GM18907 (cell line): ENCODE measurements at regions not wholly inside any gene's neighbourhood (a gene's known extent, or its start where the extent isn't known, plus 50 kb on each side); places are given as distances from the start of the nearest gene placed in this dataset.
"Not testable (repeated sequence)": the region's sequence is repeated elsewhere in the genome, so short reads cannot be mapped to it uniquely, and the experiment has no call there.

Experiments used
- ATAC-seq: cut with Tn5 transposase; IDR thresholded peaks from one replicate; pipeline ENCODE4 v1.9.1; 2021; ENCODE audit warnings: mild to moderate bottlenecking, moderate library complexity; ENCODE audit not compliant: unreplicated experiment

DNA sequence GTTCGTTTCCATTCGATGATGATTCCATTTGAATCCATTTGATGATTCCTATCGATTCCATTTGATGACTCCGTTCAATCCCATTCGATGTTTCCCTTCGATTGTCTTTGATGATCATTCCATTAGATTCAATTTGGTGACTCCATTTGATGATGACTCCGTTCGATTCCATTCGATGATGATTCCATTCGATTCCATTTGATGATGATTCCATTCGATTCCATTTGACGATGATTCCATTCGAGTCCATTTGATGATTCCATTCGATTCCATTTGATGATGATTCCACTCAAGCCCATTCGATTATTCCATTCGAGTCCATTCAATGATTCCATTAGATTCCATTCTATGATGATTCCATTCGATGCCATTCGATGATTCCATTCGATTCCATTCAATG is 2730.6 kb downstream of the RPIA start:
- ATAC-seq: not testable (repeated sequence)

DNA sequence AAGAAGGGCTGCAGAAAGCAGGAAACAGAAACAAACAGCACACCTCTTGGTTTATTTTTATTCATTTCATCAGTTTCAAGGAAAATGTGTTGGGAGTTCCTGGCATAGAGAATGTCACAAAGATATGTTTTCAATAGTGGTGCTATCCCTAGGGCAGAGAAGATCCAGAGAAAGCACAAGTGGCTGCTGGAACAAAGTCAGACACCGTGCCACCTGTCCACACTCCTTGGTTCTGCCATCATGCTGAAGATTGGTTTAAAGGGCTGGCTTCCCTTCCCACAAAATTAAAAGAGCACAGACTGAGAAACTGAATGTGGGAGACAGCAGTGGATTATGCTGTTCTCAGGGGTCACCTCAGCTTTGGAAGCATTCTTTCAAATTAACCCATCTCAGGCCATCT is 2735.7 kb downstream of the RPIA start:
- ATAC-seq: not testable (repeated sequence)

DNA sequence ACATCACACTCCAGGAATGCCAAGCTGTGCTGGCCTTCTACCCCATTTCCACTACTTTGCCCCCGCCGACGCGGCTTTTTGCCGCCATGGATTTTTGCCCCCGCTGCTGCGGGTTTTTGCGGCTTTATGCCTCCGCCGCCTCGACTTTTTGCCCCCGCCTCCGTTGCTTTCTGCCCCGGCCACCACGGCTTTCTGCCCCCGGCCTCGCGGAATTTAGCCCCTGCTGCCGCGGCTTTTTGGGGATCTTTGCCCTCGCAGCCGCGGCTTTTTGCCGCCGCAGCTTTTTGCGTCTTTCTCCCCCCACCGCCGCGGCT is 2750.4 kb downstream of the RPIA start:
- not testable (repeated sequence) for ATAC-seq

GRCh38 chr2:91442246-91442905 is 2750.9 kb downstream of the RPIA start:
- no peak for ATAC-seq

DNA sequence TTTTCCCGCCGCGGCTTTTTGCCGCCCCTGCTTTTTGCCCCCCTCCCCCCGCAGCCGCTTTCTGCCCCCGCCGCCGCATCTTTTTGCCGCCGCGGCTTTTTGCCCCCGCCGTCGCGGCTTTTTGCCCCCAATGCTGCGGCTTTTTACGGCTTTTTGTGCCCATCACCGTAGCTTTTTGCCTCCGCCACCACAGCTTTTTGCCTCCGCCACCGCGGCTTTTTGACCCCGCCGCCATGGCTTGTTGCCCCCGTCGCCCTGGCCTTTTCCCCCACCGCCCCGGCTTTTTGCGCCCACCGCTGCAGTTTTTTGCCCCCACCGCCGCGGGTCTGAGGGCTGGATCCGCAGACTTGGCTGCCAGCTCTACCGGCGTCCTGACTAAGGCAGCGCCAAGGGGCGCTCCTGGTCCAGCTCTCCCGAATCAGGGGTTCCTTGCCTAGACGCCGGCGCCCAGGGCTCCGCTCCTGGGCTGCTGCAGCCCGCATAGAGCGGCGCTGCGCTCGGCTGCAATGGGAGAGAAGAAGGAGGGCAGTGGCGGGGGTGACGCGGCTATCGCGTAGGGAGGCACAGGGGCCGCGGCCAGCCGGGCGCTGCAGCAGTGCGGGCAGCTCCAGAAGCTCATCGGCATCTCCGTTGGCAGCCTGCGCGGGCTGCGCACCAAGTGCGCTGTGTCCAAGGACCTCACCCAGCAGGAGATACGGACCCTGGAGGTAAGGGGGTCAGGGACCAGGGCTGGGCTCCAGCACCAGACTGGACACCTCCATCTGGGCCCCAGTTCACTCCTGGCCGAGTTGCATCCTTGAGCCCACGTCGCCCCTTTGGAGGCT is 2751.6 kb downstream of the RPIA start:
- ATAC-seq: not testable (repeated sequence)

- not testable (repeated sequence) for ATAC-seq
Measured at GRCh38 chr2:91443730-91444115, 2752.2 kb downstream of the RPIA start.

- ATAC-seq: not testable (repeated sequence)
Measured at GRCh38 chr2:91445705-91446104, 2754.2 kb downstream of the RPIA start.

DNA sequence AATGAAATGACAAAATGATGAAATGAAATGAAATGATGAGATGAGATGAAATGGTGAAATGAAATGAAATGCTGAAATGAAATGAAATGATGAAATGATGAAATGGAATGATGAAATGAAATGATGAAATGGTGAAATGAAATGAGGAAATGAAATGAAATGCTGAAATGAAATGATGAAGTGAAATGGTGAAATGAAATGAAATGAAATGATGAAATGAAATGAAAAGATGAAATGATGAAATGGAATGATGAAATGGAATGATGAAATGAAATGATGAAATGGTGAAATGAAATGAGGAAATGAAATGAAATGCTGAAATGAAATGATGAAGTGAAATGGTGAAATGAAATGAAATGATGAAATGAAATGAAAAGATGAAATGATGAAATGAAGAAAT is 2755.0 kb downstream of the RPIA start:
- ATAC-seq: not testable (repeated sequence)

DNA sequence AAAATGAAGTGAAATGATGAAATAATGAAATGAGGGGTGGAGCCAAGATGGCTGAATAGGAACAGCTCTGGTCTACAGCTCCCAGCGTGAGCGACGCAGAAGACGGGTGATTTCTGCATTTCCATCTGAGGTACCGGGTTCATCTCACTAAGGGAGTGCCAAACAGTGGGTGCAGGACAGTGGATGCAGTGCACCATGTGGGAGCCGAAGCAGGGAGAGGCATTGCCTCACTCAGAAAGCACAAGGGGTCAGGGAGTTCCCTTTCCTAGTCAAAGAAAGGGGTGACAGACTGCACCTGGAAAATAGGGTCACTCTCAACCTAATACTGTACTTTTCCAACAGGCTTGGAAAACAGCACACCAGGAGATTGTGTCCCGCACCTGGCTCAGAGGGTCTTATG is 2755.4 kb downstream of the RPIA start:
- ATAC-seq: not testable (repeated sequence)

GRCh38 chr2:91447508-91447907 is 2756.0 kb downstream of the RPIA start:
- ATAC-seq: not testable (repeated sequence)

DNA sequence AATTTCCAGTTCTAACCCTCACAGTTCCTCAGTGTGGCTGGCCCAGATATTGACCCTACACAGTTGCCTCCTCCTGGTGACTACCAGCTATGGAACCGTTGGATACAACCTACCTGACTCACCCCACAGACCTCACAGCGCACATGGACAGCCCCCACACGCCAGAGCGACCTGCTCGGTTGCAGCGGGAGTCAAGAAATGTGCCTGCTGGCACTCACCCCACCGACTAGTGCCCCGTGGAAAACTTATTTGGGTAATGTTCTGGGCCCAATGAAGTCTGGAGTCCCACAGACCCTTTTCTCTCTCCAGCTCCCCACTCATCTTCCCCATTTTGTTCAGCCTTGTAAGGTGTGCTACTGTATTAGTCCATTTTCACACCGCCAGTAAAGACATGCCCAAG is 2770.8 kb downstream of the RPIA start:
- ATAC-seq: not testable (repeated sequence)

DNA sequence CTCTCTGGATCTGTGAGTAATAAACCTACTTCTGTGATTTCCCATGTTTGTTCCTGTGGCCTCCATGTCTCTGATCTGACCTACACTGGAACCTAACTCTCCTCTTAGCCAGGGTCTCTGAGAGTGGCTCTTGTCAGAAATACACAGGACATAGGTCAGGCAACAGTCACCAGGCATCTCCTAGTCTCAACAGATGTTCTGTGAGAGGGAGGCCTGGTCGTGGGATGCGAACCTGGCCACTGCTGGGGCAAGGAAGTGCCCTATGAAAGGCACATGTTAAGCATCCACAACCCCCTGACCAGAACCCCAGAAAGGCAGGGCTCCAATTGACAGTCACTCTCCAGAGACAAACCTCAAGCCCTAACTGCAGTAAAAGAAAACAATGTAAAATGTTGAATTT is 2771.5 kb downstream of the RPIA start:
- ATAC-seq: not testable (repeated sequence)

DNA sequence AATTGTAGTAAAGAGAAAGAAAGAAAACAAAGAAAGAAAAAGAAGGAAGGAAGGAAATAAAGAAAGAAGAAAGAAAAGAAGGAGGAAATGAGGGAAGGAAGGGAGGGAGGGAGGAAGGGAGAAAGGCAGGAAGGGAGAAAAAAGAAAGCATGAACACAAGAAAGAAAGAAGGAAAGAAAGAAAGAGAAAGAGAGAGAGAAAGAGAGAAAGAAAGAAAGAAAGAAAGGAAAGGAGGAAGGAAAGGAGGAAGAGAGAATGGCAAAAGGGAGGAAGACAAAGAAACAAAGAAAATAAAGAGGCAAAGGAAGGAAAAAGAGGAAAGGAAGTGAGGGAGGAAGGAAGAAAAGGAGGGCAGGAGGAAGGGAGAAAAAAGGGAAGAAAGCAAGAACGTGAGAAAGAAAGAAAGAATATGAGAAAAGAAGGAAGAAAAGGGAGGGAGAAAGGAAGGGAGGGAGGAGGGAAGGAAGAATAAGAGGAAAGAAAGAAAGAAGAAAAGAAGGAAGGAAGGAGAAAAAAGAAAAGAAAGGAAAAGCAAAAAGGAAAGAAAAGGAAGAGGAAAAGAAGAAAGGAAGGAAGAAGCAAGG is 2775.4 kb downstream of the RPIA start:
- ATAC-seq: not testable (repeated sequence)

DNA sequence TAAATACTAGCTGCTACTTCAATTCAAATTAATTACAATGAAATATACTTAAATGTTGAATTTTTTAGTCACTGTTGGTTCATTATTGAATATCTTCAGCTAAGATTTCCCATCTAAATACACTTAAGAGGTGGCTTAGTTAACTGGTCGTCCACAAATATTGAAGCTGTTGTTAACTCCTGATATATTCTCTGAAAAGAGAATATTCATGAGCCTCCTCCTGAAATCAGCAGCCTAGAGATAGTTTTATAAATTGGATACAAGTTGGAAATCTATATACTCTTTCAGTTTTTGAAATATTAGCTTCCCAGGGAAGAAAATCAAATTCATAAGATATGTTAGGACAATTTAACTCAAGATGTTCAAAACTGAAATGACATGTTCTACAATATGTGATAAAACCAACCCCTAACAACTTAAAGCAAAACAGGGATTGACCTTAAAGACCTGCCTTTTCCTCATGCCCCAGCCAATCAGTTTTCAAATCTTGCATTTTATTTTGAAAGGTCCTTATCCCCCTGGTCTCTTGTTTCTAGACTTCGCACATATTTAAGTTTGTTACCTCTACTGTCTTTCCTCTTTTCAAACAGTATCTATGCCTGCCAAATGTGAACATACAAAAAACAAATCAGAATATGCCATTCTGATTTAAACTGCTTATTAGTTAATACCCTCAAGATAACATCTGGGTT is 2784.9 kb downstream of the RPIA start:
- not testable (repeated sequence) for ATAC-seq

GRCh38 chr2:91476936-91477246 is 2785.4 kb downstream of the RPIA start:
- ATAC-seq: not testable (repeated sequence)

DNA sequence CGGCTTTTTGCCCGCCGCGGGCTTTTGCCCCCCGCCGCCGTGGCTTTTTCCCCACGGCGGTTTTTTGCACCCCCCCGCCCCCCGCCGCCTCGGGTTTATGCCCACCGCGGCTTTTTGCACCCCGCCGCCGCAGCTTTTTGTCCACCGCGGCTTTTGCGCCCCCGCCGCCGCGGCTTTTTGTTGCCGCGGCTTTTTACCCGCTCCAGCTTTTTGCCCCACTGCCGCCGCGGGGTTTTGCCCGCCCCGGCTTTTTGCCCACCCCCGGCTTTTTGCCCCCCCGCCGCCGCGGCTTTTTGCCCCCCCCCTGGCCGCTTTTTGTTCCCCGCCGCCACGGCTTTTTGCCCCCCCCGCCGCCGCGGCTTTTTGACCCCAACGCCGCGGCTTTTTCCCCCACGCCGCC is 2785.8 kb downstream of the RPIA start:
- ATAC-seq: not testable (repeated sequence)

DNA sequence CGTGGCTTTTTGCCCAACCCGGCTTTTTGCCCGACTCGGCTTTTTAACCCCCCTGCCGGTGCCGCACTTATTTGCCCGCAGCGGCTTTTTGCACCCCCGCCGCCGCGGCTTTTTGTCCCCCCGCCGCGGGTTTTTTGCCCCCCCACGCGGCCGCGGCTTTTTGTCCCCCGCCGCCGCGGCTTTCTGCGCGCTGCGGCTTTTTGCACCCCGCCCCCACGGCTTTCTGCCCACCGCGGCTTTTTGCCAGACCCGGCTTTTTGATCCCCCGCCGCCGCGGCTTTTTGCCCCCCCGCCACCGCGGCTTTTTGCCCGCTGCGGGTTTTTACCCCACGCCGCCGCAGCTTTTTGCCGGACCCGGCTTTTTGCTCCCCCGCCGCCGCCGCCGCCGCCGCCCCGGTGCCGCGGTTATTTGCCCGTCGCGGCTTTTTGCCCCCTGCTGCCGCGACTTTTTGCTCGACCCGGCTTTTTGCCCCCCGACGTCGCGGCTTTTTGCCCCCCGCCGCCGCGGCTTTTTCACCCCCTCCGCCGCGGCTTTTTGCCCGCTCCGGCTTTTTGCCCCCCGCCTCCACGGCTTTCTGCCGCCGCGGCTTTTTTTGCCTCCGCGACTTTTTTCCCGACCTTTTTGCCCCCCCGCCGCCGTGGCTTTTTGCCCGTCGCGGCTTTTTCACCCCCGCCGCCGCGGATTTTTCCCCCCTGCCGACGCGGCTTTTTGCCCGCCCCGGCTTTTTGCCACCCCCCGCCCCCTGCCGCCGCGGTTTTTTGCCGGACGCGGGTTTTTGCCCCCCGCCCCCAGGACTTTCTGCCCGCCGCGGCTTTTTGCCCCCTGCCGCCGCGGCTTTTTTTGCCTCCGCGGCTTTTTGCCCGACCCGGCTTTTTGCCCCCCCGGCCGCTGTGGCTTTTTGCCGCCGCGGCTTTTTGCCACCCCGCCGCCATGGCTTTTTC is 2786.5 kb downstream of the RPIA start:
- no peak for ATAC-seq

GRCh38 chr2:91478851-91479718 is 2787.6 kb downstream of the RPIA start:
- not testable (repeated sequence) for ATAC-seq

GRCh38 chr2:91485226-91485625 is 2793.8 kb downstream of the RPIA start:
- not testable (repeated sequence) for ATAC-seq
